Transverse colon (tissue), 3 donors: ENCODE measurements at regions not wholly inside any gene's neighbourhood (a gene's known extent, or its start where the extent isn't known, plus 50 kb on each side); places are given as distances from the start of the nearest gene placed in this dataset.

Experiments
- CTCF ChIP-seq, 5 experiments: fragments of 200-600 bp in 3 of 5; fragments of 450-650 bp in 2 of 5; sonication (generic) in 3 of 5; IDR thresholded peaks; 1 replicate in 2 of 5; 2 replicates in 3 of 5; pipeline ENCODE4 v1.5.1; 2016 to 2017; ENCODE audit warnings: antibody characterized with exemption in 5 of 5, inconsistent platforms in 3 of 5, mild to moderate bottlenecking in 2 of 5, moderate library complexity in 1 of 5
- POLR2A ChIP-seq: fragments of 450-650 bp; IDR thresholded peaks from one replicate; pipeline ENCODE4 v1.6.1; 2016; ENCODE audit warnings: antibody characterized with exemption, mild to moderate bottlenecking, moderate library complexity

- TF ChIP-seq POLR2A (no peak), CTCF (IDR thresholded peaks at IDR 0.05) (no peak)
Observed at GRCh38 chr12:13834241-13834640, 147.2 kb downstream of the GRIN2B start.
